GM18951 (cell line): ENCODE measurements at regions not wholly inside any gene's neighbourhood (a gene's known extent, or its start where the extent isn't known, plus 50 kb on each side); places are given as distances from the start of the nearest gene placed in this dataset.
"Not testable (repeated sequence)": the region's sequence is repeated elsewhere in the genome, so short reads cannot be mapped to it uniquely, and the experiment has no call there.

Experiments
- POLR2A ChIP-seq: IDR thresholded peaks from 4 replicates; pipeline ENCODE4 v1.6.1; 2011; ENCODE audit warnings: mild to moderate bottlenecking; ENCODE audit not compliant: insufficient read length, insufficient read depth; ENCODE audit errors: extremely low read depth
- in situ Hi-C: fragments of 300-500 bp; cut with MboI; formaldehyde crosslinking; loops from one replicate; pipeline ENCODE4 v1.12.0; 2022; ENCODE audit warnings: low sequenced_read_pairs, mixed read lengths, inconsistent platforms; ENCODE audit not compliant: unreplicated experiment

DNA sequence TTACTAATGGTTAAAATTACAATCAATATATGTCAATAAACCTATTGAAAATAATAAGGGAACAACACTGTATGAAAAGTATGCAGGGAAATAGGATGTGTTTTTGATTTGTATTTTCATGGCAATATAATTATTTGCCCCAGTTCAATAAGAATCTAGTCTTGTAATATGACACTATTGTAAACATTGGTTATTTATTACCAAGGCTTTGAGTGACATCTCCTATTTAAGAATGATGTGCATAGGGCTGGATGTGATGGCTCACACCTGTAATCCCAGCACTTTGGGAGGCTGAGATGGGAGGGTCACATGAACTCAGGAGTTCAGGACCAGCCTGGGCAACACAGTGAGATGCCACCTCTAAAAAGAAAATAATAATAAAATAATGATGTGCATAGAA is 78.6 kb upstream of the DTNBP1 start:
- no peak for TF ChIP-seq POLR2A
- in situ Hi-C loops: no loop called here

DNA sequence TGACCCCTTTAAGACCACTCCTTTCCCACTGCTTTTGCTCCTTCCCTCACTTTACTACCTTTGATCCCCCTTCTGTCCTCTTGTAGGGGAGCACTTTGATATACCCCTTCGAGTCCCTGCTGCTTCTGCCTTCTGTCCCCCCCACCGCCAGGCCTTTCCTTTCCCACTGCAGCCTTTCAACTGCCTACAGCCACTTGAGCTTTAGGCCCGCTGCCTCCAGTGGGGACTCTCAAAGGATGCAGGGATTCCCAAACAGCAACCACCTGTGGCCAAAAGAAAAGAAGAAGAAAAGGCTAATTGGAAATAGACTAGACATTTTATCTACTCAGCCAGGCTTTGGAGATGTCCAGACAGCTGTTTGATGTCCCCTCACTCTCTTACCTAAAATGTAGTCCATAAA is 77.0 kb upstream of the DTNBP1 start:
- in situ Hi-C loops: no loop called here
- no peak for TF ChIP-seq POLR2A

DNA sequence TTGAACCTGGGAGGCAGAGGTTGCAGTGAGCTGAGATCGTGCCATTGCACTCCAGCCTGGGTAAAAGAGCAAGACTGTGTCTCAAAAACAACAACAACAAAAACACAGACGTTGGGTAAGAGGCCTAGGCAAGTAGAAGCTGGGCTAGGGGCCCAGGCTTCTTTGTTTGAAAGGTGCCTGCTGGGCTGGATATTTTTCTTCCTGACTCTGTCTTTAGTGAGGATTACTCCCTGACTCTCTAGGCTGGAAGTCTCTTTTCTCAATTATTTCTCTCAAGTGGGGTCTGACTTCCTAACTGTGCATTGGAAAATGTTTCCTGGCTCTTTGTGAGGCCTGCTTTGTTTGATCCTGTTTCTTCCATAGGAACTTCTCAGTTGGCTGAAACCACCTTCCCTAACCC is 76.5 kb upstream of the DTNBP1 start:
- TF ChIP-seq POLR2A: no peak
- in situ Hi-C loops: no loop called here

DNA sequence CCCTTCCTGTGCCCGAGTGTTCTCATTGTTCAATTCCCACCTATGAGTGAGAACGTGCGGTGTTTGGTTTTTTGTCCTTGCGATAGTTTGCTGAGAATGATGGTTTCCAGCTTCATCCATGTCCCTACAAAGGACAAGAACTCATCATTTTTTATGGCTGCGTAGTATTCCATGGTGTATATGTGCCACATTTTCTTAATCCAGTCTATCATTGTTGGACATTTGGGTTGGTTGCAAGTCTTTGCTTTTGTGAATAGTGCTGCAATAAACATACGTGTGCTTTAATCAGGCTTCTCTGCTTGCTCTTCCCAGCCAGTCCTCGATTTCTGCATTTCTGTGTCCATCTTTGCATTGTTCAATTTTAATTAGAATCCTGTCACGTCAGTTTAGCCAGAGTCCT is 75.4 kb upstream of the DTNBP1 start:
- in situ Hi-C loops: not testable (repeated sequence)

DNA sequence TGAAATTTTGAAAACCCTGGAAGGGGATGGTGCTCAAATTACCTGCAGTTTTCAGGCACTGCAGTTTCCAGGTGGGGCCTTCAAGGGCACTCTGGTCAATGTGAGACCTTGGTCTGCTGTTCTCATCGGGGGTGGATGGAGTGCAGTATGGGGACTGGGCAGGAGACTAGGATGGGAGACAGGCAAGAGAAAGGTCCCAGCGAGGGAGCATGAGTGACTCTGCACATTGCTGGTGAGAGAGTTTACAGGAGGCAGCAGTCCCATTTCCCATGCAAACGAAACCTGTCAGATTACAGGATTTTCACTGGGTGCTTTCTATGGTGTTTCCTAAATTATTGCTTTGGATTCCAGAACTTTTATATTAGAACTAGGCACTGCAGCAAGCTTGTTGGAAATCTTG is 73.5 kb upstream of the DTNBP1 start:
- in situ Hi-C loops: no loop called here
- no peak for TF ChIP-seq POLR2A

DNA sequence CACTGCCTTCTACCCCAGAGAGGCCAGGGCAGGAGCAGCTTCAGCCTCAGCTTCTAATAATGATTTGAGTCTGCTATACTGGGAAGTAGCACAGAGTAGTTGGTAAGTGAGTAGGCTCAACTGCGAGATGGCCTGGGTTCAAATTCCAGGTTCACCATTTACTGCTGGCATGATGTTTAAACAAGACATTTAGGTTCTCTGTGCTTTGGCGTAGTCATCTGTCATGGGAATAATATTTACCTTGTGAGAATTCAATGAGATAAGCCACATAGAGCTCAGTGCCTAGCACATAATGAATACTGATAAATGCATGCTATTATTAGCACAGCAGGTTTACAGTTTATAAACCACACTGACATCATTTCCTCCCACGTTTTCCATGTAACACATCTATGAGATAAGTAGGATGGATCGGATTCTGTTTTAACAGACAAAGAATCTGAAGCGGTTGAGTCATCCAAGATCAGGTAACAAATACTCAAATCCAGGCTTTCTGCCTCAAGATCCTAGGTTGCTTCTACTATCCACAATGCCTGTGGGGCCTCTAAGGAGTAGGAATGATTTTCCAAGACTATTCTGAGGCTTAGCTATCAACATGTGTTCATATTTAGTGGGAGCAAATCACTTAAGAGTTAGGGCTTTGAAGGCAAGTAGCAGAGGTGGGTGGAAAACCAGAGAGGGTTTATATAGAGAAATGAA is 72.9 kb upstream of the DTNBP1 start:
- TF ChIP-seq POLR2A: no peak
- in situ Hi-C loops: no loop called here

DNA sequence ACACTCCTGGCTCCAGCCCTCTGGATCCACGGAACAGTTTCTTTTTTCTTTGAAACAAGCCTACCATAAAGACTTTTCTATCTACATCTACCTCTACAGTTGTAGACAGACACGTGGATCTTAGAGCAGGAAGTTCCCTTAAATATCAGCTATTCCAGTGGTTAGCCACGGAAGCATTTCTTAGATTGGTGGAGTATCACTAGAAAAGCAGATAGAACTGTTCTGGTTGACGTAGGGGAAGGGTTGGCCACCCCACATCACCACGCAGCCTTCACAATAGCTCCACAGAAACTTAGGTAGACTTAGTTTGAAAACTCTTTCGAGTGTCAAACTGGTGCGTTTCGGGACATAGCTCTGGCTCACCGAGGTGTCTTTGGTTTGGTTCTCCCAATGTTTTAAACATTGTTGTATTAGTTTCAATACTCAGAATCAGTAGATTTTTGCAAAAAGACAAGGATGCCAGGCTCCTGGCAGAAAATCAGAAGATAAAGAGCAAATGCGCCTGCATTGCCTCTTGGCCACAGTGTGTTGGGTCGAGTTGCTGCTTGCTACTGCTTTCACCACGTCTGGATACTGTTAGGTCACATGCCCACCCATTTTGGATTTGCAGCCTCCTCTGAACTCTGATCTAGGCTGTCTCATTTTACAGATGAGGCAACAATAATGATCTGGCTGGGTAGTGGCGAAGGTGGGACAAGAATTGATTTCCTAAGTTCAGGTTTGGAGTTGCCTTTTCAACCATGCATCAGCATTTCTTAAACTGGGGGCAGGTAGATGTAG is 71.5 kb upstream of the DTNBP1 start:
- TF ChIP-seq POLR2A: no peak
- in situ Hi-C loops: no loop called here

DNA sequence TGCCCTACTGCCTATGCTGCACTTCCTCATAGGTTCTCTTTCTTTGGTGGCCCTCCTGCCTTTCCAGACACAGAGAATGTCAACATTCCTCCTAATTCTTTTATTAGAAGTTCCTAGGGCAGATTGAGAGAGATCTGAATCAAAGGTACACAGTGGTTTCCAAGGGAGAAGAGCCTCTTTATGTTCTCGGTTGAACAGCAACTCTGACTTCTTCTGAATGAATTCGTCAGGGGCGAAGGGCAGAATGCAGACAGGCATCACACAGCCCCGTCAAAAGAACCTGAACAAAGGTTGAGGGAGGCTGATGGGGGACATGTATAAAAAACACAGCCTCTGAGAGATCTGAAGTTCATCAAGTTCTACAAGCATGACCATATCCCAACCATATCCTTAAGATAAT is 68.1 kb upstream of the DTNBP1 start:
- in situ Hi-C loops: no loop called here

DNA sequence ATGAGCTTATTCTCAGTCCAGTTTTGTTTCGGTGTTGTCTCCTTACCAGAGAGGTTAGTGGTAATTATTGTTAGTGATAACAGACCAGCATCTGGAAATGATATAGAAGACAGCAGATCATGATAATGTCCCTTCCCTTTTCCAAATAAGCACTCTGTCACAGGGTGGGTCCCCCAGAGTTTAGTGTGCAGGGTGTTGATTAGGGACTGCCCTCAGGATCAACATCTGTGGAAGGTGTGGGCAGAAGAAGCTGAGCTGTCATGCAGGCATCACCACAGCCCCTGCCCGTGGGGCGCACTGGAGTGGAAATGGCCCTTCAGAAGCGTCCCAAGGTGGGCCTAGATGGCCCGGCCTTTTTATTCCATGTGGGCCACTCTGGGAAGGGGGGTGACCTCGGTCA is 67.6 kb upstream of the DTNBP1 start:
- in situ Hi-C loops: no loop called here
- TF ChIP-seq POLR2A: no peak

More for the DNA sequence above, 68.1 kb upstream of the DTNBP1 start:
- TF ChIP-seq POLR2A: no peak

DNA sequence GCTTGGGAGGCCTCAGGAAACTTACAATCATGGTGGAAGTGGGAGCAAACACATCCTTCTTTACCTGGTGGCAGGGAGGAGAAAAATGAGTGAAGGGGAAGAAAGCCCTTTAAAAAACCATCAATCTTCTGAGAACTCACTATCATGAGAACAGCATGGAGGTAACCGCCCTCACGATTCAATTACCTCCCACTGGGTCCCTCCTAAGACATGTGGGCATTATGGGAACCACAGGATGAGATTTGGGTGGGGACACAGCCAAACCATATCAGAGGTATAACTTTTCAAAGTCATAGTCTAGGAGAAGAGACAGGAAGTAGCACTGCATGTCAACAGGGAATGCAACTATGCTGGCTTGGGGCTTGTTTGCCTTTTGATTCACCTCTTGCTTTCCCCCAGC is 59.9 kb upstream of the DTNBP1 start:
- TF ChIP-seq POLR2A: no peak
- in situ Hi-C loops: no loop called here

DNA sequence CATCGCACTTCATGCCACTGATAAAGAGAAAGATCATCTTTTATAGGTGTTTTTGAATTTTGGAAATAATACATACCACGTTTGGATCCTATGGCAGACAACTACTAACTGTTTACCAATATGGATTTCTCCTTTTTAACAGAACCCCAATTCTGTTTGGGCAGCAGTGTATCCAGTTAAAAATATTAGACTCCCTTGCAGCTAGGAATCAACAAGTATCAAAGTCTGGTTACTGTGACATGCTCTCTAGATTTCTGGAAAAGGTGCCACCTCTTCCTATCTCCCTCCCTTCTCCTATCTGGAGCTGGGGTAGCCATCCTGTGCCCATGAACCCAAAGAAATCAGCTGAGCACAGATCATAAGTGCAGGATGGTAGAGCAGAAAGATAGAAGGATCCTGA is 54.1 kb upstream of the DTNBP1 start:
- in situ Hi-C loops: no loop called here
- TF ChIP-seq POLR2A: no peak

DNA sequence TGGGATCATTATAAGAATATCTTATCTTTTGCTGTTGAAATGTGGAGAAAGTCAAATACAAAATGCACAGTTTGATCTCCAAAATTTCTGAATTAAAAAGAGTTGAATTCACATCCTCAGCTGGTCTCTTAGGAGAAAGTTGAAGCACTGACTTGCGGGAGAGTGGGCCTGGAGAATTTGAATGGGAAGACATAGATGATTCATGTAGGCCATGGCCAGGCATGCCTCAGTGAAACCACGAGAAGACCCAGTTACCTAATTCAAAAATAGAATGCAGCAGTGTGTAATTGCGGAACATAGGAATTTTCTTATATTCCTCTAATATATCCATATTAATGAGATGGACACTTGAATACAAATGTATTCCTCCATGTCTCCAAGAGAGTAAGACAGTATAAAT is 53.0 kb upstream of the DTNBP1 start:
- in situ Hi-C loops: no loop called here
- no peak for TF ChIP-seq POLR2A

DNA sequence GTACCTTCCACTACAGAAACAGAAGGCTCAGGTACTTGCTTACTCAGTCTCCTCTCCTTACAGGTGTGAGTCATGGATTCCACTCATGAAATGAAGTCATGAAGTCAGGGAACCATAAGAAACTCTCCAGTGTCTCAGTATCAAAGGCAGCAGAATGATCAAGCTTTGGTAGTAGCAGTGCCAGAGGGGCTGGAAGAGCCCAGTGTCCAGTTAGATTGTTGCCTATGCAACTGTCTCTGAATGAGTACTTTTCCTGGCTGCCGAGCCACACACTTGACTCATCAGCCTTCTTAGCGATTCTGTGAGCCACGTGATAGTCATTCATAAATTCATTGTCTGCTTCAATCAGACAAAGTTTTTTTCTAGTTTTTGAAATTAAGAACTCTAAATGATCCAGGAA is 52.2 kb upstream of the DTNBP1 start:
- in situ Hi-C loops: no loop called here

DNA sequence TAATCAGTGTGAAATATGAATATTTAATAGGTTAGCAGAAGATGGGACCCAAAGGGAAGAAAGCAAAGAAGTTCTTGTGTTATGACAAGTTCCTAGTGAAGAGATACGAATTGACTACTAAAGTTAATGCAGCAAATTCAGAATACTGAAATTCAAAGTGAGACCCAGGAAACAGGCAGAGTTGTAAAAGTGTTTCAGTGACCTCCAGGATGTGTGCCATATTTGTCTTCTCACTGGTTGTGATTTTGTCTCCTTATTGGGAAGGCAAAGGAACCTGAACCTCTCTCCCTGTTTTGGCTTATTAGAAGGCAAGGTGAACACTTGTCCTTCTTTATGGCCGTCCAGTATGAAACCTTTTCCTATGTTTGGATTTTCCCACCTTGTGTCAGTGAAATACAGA is 51.8 kb upstream of the DTNBP1 start:
- TF ChIP-seq POLR2A: no peak
- in situ Hi-C loops: no loop called here

More for the DNA sequence above, 52.2 kb upstream of the DTNBP1 start:
- TF ChIP-seq POLR2A: no peak
